Nephron (organoid): ENCODE measurements at regions not wholly inside any gene's neighbourhood (a gene's known extent, or its start where the extent isn't known, plus 50 kb on each side); places are given as distances from the start of the nearest gene placed in this dataset.
A peak's percentile ranks its signal among the peaks of the same experiment; 100 is the strongest.

Source experiments
- H3K27ac Mint-ChIP-seq, 3 experiments: 2 replicates each; pipeline ENCODE4 v1.8.0; 2020; ENCODE audit warnings: mixed read lengths in 3 of 3, mild to moderate bottlenecking in 2 of 3, moderate library complexity in 1 of 3
- H3K27me3 Mint-ChIP-seq: 2 replicates; pipeline ENCODE4 v1.8.0; 2021; ENCODE audit warnings: low read depth, mild to moderate bottlenecking, moderate library complexity, mixed read lengths
- H3K36me3 Mint-ChIP-seq: 2 replicates; pipeline ENCODE4 v1.8.0; 2020; ENCODE audit warnings: low read depth, mixed read lengths
- H3K4me1 Mint-ChIP-seq: 2 replicates; pipeline ENCODE4 v1.8.0; 2020; ENCODE audit warnings: mixed read lengths
- H3K4me3 Mint-ChIP-seq, 3 experiments: 2 replicates each; pipeline ENCODE4 v1.8.0; 2020; ENCODE audit warnings: mild to moderate bottlenecking in 3 of 3, mixed read lengths in 3 of 3, moderate library complexity in 2 of 3
- H3K9me3 Mint-ChIP-seq: 2 replicates; pipeline ENCODE4 v1.8.0; 2020; ENCODE audit warnings: mixed read lengths
- CTCF ChIP-seq, 3 experiments: fragments of 200-600 bp; sonication (generic); IDR thresholded peaks; one replicate each; pipeline ENCODE4 v1.5.0; 2021; ENCODE audit warnings: antibody characterized with exemption in 3 of 3; ENCODE audit not compliant: unreplicated experiment in 3 of 3

GRCh38 chr5:137563646-137564397 lies 64.7 kb upstream of the SPOCK1 start:
- no peaks in the 10 kb centered on the region for H3K9me3 Mint-ChIP-seq
- peaks cover 58% of the 10 kb centered on the region for H3K4me1 Mint-ChIP-seq
- no peak for TF ChIP-seq CTCF (IDR thresholded peaks at IDR 0.05; ENCODE audit: unreplicated experiment in 3 of 3)
- peak overlapping the region; percentile 87 to 96 (median 88) for H3K27ac Mint-ChIP-seq
- H3K36me3 Mint-ChIP-seq: no peaks in the 10 kb centered on the region
- peaks cover 14% of the 10 kb centered on the region for H3K27me3 Mint-ChIP-seq
- H3K4me3 Mint-ChIP-seq: peak overlapping the region in 1 of 3 experiments; percentile 34

GRCh38 chr5:137563301-137563645 lies 64.1 kb upstream of the SPOCK1 start:
- no peaks in the 10 kb centered on the region for H3K9me3 Mint-ChIP-seq
- no peaks in the 10 kb centered on the region for H3K36me3 Mint-ChIP-seq
- no peak overlapping the region for H3K4me3 Mint-ChIP-seq
- no peak for TF ChIP-seq CTCF (IDR thresholded peaks at IDR 0.05; ENCODE audit: unreplicated experiment in 3 of 3)
- H3K27me3 Mint-ChIP-seq: peaks cover 14% of the 10 kb centered on the region
- peak overlapping the region; percentile 87 to 96 (median 88) for H3K27ac Mint-ChIP-seq
- H3K4me1 Mint-ChIP-seq: peaks cover 57% of the 10 kb centered on the region

- Mint-ChIP-seq H3K36me3 (no peaks in the 10 kb centered on the region), H3K27me3 (peaks cover 21% of the 10 kb centered on the region), H3K9me3 (no peaks in the 10 kb centered on the region), H3K27ac (peak overlapping the region in 2 of 3 experiments; percentile 34 to 43), H3K4me1 (peaks cover 40% of the 10 kb centered on the region), H3K4me3 (no peak overlapping the region)
- no peak for TF ChIP-seq CTCF (IDR thresholded peaks at IDR 0.05; ENCODE audit: unreplicated experiment in 3 of 3)
Measured at GRCh38 chr5:137561608-137562007, 62.5 kb upstream of the SPOCK1 start.

- H3K36me3 Mint-ChIP-seq: no peaks in the 10 kb centered on the region
- TF ChIP-seq CTCF (IDR thresholded peaks at IDR 0.05; ENCODE audit: unreplicated experiment in 3 of 3): no peak
- H3K4me3 Mint-ChIP-seq: no peak overlapping the region
- H3K9me3 Mint-ChIP-seq: no peaks in the 10 kb centered on the region
- peaks cover 29% of the 10 kb centered on the region for H3K4me1 Mint-ChIP-seq
- H3K27ac Mint-ChIP-seq: no peak overlapping the region
- peaks cover 21% of the 10 kb centered on the region for H3K27me3 Mint-ChIP-seq
Measured at GRCh38 chr5:137560420-137560819, 61.3 kb upstream of the SPOCK1 start.
